ENCODE measurements at regions not wholly inside any gene's neighbourhood (a gene's known extent, or its start where the extent isn't known, plus 50 kb on each side); places are given as distances from the start of the nearest gene placed in this dataset.
"Not testable (repeated sequence)": the region's sequence is repeated elsewhere in the genome, so short reads cannot be mapped to it uniquely, and the experiment has no call there.

GRCh38 chr21:15453261-15453660 lies 276.5 kb upstream of the USP25 start:
- Histone ChIP-seq H3K36me3 (ENCODE audit: control insufficient read depth in 3 of 3, insufficient read depth in 3 of 3, low read length in 3 of 3) (no peaks in the 10 kb centered on the region), H3K27me3 (ENCODE audit: control insufficient read depth in 3 of 3, insufficient read depth in 3 of 3, low read length in 3 of 3) (no peaks in the 10 kb centered on the region), H3K9ac (ENCODE audit: low read depth in 1 of 3, low read length in 3 of 3) (no peak overlapping the region), H3K4me1 (ENCODE audit: control insufficient read depth in 3 of 3, insufficient read depth in 3 of 3, low read length in 3 of 3) (no peaks in the 10 kb centered on the region), H3K27ac (ENCODE audit: low read depth, low read length) (no peak overlapping the region), H3K9me3 (ENCODE audit: control insufficient read depth in 3 of 3, low read length in 3 of 3) (no peaks in the 10 kb centered on the region), H3K4me3 (ENCODE audit: low read length in 3 of 3) (no peak overlapping the region)

DNA sequence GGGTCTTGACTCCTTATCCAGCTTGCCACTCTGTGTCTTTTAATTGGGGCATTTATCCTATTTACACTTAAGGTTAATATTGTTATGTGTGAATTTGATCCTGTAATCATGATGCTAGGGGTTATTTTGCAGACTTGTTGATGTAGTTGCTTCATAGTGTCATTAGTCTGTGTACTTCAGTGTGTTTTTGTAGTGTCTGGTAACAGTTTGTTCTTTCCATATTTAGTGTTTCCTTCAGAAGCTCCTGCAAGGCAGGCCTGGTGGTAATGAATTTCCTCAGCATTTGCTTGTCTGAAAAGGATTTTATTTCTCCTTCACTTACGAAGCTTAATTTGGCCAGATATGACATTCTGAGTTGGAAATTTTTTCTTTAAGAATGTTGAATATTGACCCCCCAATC lies 276.0 kb upstream of the USP25 start:
- not testable (repeated sequence) for H3K36me3 ChIP-seq (ENCODE audit: control insufficient read depth in 3 of 3, insufficient read depth in 3 of 3, low read length in 3 of 3); H3K27ac ChIP-seq (ENCODE audit: low read depth, low read length); H3K9me3 ChIP-seq (ENCODE audit: control insufficient read depth in 3 of 3, low read length in 3 of 3); H3K27me3 ChIP-seq (ENCODE audit: control insufficient read depth in 3 of 3, insufficient read depth in 3 of 3, low read length in 3 of 3); H3K9ac ChIP-seq (ENCODE audit: low read depth in 1 of 3, low read length in 3 of 3); H3K4me1 ChIP-seq (ENCODE audit: control insufficient read depth in 3 of 3, insufficient read depth in 3 of 3, low read length in 3 of 3); H3K4me3 ChIP-seq (ENCODE audit: low read length in 3 of 3)

DNA sequence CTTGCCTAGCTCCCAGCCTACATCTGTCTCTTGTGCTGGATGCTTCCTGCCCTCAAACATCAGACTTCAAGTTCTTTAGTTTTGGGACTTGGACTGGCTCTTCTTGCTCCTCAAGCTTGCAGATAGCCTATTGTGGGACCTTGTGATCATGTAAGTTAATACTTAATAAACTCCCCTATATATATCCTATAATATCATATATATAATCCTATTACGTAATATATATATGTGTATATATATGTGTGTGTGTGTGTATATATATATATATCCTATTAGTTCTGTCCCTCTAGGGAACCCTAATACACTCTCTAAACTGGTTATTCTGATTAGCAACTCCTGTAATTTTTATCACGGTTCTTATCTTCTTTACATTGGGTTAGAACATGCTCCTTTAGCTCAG lies 274.9 kb upstream of the USP25 start:
- not testable (repeated sequence) for H3K27me3 ChIP-seq (ENCODE audit: control insufficient read depth in 3 of 3, insufficient read depth in 3 of 3, low read length in 3 of 3); H3K4me3 ChIP-seq (ENCODE audit: low read length in 3 of 3); H3K9ac ChIP-seq (ENCODE audit: low read depth in 1 of 3, low read length in 3 of 3); H3K36me3 ChIP-seq (ENCODE audit: control insufficient read depth in 3 of 3, insufficient read depth in 3 of 3, low read length in 3 of 3); H3K4me1 ChIP-seq (ENCODE audit: control insufficient read depth in 3 of 3, insufficient read depth in 3 of 3, low read length in 3 of 3); H3K27ac ChIP-seq (ENCODE audit: low read depth, low read length); H3K9me3 ChIP-seq (ENCODE audit: control insufficient read depth in 3 of 3, low read length in 3 of 3)

DNA sequence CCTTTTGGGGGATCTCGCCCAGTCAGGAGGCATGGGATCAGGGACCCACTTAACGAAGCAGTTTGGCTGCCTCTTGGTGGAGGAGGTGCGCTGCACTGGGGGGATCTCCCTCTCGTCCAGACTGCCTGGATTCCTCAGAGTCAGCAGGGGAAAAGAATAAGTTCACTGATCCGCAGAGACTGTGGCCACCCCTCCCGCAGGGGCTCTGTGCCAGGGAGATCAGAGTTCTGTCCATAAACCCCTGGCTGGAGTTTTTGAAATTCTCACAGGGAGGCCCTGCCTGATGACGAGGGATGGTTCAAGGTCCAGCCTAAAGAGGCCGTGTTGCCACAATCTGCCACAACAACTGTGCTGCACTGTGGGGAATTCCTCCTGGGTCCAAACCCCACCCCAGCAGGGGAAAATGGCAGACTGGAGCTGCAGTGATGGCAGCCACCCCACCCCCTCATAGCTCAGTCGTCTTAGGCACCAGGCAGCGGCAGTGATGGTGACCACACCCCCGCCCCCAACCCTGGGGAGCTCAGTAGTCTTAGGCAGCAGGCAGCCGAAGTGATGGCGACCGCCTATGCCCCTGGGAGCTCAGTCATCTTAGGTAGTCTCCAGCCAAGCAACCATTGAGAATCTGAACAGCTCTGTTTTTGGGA lies 273.8 kb upstream of the USP25 start:
- Histone ChIP-seq H3K4me1 (ENCODE audit: control insufficient read depth in 3 of 3, insufficient read depth in 3 of 3, low read length in 3 of 3) (no peaks in the 10 kb centered on the region), H3K9ac (ENCODE audit: low read depth in 1 of 3, low read length in 3 of 3) (no peak overlapping the region), H3K4me3 (ENCODE audit: low read length in 3 of 3) (no peak overlapping the region), H3K27me3 (ENCODE audit: control insufficient read depth in 3 of 3, insufficient read depth in 3 of 3, low read length in 3 of 3) (no peaks in the 10 kb centered on the region), H3K9me3 (ENCODE audit: control insufficient read depth in 3 of 3, low read length in 3 of 3) (no peaks in the 10 kb centered on the region), H3K27ac (ENCODE audit: low read depth, low read length) (no peak overlapping the region), H3K36me3 (ENCODE audit: control insufficient read depth in 3 of 3, insufficient read depth in 3 of 3, low read length in 3 of 3) (no peaks in the 10 kb centered on the region)

GRCh38 chr21:15457965-15458364 lies 271.8 kb upstream of the USP25 start:
- Histone ChIP-seq H3K4me3 (ENCODE audit: low read length in 3 of 3) (no peak overlapping the region), H3K27ac (ENCODE audit: low read depth, low read length) (no peak overlapping the region), H3K27me3 (ENCODE audit: control insufficient read depth in 3 of 3, insufficient read depth in 3 of 3, low read length in 3 of 3) (no peaks in the 10 kb centered on the region), H3K9me3 (ENCODE audit: control insufficient read depth in 3 of 3, low read length in 3 of 3) (no peaks in the 10 kb centered on the region), H3K4me1 (ENCODE audit: control insufficient read depth in 3 of 3, insufficient read depth in 3 of 3, low read length in 3 of 3) (no peaks in the 10 kb centered on the region), H3K36me3 (ENCODE audit: control insufficient read depth in 3 of 3, insufficient read depth in 3 of 3, low read length in 3 of 3) (no peaks in the 10 kb centered on the region), H3K9ac (ENCODE audit: low read depth in 1 of 3, low read length in 3 of 3) (no peak overlapping the region)

DNA sequence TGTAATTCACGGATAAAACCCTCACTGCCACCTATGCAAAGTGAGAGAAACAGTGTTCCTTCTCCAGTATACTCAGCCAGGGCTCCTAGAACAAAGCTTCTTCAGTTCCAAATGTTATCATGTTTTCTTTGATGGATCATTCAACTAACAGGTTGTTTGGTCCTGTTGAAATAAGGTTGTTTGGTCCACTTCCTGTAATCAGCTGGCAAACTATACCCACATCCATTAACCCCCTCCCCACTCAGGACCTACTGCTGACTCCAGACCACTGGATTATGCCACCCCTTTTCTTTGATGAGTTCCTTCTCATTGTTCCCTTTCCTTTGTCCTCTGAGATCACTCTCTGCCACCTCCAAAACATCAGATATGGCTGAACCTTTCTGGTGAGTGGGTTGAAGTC lies 267.7 kb upstream of the USP25 start:
- Histone ChIP-seq H3K36me3 (ENCODE audit: control insufficient read depth in 3 of 3, insufficient read depth in 3 of 3, low read length in 3 of 3) (no peaks in the 10 kb centered on the region), H3K4me1 (ENCODE audit: control insufficient read depth in 3 of 3, insufficient read depth in 3 of 3, low read length in 3 of 3) (no peaks in the 10 kb centered on the region), H3K9me3 (ENCODE audit: control insufficient read depth in 3 of 3, low read length in 3 of 3) (no peaks in the 10 kb centered on the region), H3K27me3 (ENCODE audit: control insufficient read depth in 3 of 3, insufficient read depth in 3 of 3, low read length in 3 of 3) (no peaks in the 10 kb centered on the region), H3K9ac (ENCODE audit: low read depth in 1 of 3, low read length in 3 of 3) (no peak overlapping the region), H3K27ac (ENCODE audit: low read depth, low read length) (no peak overlapping the region), H3K4me3 (ENCODE audit: low read length in 3 of 3) (no peak overlapping the region)

DNA sequence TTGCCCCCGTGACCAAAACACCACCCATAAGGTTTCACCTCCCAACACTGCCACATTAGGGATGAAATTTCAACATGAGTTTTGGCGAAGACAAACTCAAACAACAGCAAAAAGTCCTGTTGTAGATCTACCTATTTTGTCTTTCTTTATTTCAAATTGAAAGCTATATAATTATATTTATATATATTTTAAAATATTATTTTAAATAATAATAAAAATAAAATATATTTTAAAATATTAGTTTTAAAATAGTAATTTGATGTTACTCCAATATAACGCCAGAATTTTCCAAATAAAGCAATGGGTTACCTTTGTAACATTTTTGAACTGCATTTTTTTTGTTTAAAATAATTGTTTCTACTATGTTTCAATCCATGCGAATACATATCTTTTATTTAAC lies 263.5 kb upstream of the USP25 start:
- Histone ChIP-seq H3K9ac (ENCODE audit: low read depth in 1 of 3, low read length in 3 of 3) (no peak overlapping the region), H3K4me1 (ENCODE audit: control insufficient read depth in 3 of 3, insufficient read depth in 3 of 3, low read length in 3 of 3) (peaks cover 6 to 10% (median 6%) of the 10 kb centered on the region in 3 donors), H3K27me3 (ENCODE audit: control insufficient read depth in 3 of 3, insufficient read depth in 3 of 3, low read length in 3 of 3) (no peaks in the 10 kb centered on the region), H3K27ac (ENCODE audit: low read depth, low read length) (no peak overlapping the region), H3K36me3 (ENCODE audit: control insufficient read depth in 3 of 3, insufficient read depth in 3 of 3, low read length in 3 of 3) (no peaks in the 10 kb centered on the region), H3K4me3 (ENCODE audit: low read length in 3 of 3) (no peak overlapping the region), H3K9me3 (ENCODE audit: control insufficient read depth in 3 of 3, low read length in 3 of 3) (no peaks in the 10 kb centered on the region)

- Histone ChIP-seq H3K4me3 (ENCODE audit: low read length in 3 of 3) (no peak overlapping the region), H3K9ac (ENCODE audit: low read depth in 1 of 3, low read length in 3 of 3) (no peak overlapping the region), H3K9me3 (ENCODE audit: control insufficient read depth in 3 of 3, low read length in 3 of 3) (no peaks in the 10 kb centered on the region), H3K36me3 (ENCODE audit: control insufficient read depth in 3 of 3, insufficient read depth in 3 of 3, low read length in 3 of 3) (no peaks in the 10 kb centered on the region), H3K4me1 (ENCODE audit: control insufficient read depth in 3 of 3, insufficient read depth in 3 of 3, low read length in 3 of 3) (peaks cover 6 to 13% (median 10%) of the 10 kb centered on the region in 3 donors), H3K27ac (ENCODE audit: low read depth, low read length) (no peak overlapping the region), H3K27me3 (ENCODE audit: control insufficient read depth in 3 of 3, insufficient read depth in 3 of 3, low read length in 3 of 3) (no peaks in the 10 kb centered on the region)
Observed at GRCh38 chr21:15468368-15468767, 261.4 kb upstream of the USP25 start.

DNA sequence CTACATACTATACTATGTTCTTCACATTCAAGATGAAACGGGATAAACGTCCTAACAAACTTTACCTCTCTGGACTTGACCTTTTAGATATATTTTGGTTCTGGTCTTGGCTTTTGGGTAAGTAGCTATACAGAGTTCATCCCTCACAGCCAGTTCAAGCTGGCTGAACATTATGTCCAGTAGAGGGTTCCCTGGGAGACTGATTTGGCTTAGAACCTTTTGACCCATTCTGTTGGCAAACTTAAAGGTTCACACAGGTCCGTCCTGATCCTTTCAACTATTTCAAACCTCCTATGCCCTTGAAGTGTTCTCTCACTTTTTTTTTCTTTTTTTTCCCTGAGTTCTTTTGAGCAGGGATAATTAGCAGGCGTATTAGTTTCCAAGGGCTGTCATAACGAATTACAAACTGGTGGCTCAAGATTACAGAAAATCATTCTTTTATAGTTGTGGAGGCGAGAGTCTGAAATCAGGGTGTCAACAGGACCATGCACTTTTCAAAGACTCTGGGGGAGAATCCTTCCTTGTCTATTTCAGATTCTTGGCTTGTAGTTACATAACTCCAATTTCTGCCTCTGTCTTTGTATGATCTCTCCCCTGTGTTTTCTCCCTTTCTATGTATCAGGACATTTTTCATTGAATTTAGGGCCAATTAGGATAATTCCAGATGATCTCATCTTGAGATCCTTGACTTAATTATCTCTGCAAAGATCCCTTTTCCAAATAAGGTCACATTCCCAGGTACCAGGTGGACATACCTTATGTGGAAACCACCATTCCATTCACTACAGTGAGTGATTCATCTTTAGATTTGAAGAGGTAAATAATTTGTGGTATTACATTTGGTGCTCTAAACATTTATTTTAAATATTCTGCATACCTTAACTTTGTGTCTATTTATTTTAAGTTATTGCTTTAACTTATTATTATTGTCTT lies 257.4 kb upstream of the USP25 start:
- Histone ChIP-seq H3K36me3 (ENCODE audit: control insufficient read depth in 3 of 3, insufficient read depth in 3 of 3, low read length in 3 of 3) (no peaks in the 10 kb centered on the region), H3K4me1 (ENCODE audit: control insufficient read depth in 3 of 3, insufficient read depth in 3 of 3, low read length in 3 of 3) (peaks cover 6 to 13% (median 10%) of the 10 kb centered on the region in 3 donors), H3K9ac (ENCODE audit: low read depth in 1 of 3, low read length in 3 of 3) (no peak overlapping the region), H3K27me3 (ENCODE audit: control insufficient read depth in 3 of 3, insufficient read depth in 3 of 3, low read length in 3 of 3) (no peaks in the 10 kb centered on the region), H3K9me3 (ENCODE audit: control insufficient read depth in 3 of 3, low read length in 3 of 3) (no peaks in the 10 kb centered on the region), H3K4me3 (ENCODE audit: low read length in 3 of 3) (no peak overlapping the region), H3K27ac (ENCODE audit: low read depth, low read length) (no peak overlapping the region)

GRCh38 chr21:15477773-15478172 lies 252.0 kb upstream of the USP25 start:
- H3K4me3 ChIP-seq (ENCODE audit: low read length in 3 of 3); H3K9me3 ChIP-seq (ENCODE audit: control insufficient read depth in 3 of 3, low read length in 3 of 3); H3K27ac ChIP-seq (ENCODE audit: low read depth, low read length); H3K36me3 ChIP-seq (ENCODE audit: control insufficient read depth in 3 of 3, insufficient read depth in 3 of 3, low read length in 3 of 3); H3K4me1 ChIP-seq (ENCODE audit: control insufficient read depth in 3 of 3, insufficient read depth in 3 of 3, low read length in 3 of 3); H3K27me3 ChIP-seq (ENCODE audit: control insufficient read depth in 3 of 3, insufficient read depth in 3 of 3, low read length in 3 of 3); H3K9ac ChIP-seq (ENCODE audit: low read depth in 1 of 3, low read length in 3 of 3): not testable (repeated sequence)

Data from skeletal muscle tissue (tissue), 3 donors.